ENCODE measurements at regions not wholly inside any gene's neighbourhood (a gene's known extent, or its start where the extent isn't known, plus 50 kb on each side); places are given as distances from the start of the nearest gene placed in this dataset.

- TF ChIP-seq POLR2A (IDR thresholded peaks at IDR 0.05; ENCODE audit: low read length) (no peak), GATA1 (IDR thresholded peaks at IDR 0.05; ENCODE audit: low read depth, low read length) (no peak)
Measured at GRCh38 chr3:76432396-76432795, 607.5 kb upstream of the ROBO2 start.

Data from erythroblast (primary cell).